ENCODE measurements at regions not wholly inside any gene's neighbourhood (a gene's known extent, or its start where the extent isn't known, plus 50 kb on each side); places are given as distances from the start of the nearest gene placed in this dataset.

GRCh38 chr7:137146552-137147337 lies 196.8 kb downstream of the PTN start:
- Histone ChIP-seq H3K36me3 (ENCODE audit: low read depth) (no peaks in the 10 kb centered on the region), H3K27me3 (ENCODE audit: insufficient read depth, low read depth) (no peaks in the 10 kb centered on the region), H3F3A (ENCODE audit: insufficient read depth, low read depth) (no peaks in the 10 kb centered on the region), H3K4me3 (no peak overlapping the region), H4K20me1 (ENCODE audit: insufficient read depth) (no peaks in the 10 kb centered on the region), H3K9me2 (ENCODE audit: insufficient read depth) (no peaks in the 10 kb centered on the region), H3K9me3 (ENCODE audit: insufficient read depth, low read depth) (no peaks in the 10 kb centered on the region), H3K4me1 (replicated peaks; ENCODE audit: insufficient read depth) (no peaks in the 10 kb centered on the region), H3K79me2 (ENCODE audit: low read depth) (no peaks in the 10 kb centered on the region), H3K4me2 (no peak overlapping the region), H3K27ac (no peak overlapping the region), H2AFZ (no peak overlapping the region)
- intact Hi-C loops (cut with micrococcal nuclease; ENCODE audit: unreplicated experiment), result no loop called here
- ChIA-PET CTCF (no interaction called here), POLR2A (ENCODE audit: unreplicated experiment) (no interaction called here)
- BruUV-seq (replicated peaks), result no TSS peak
- TF ChIP-seq EZH2 (IDR thresholded peaks at IDR 0.05; ENCODE audit: low read depth), result no peak
- TF ChIP-seq CTCF (conservative IDR thresholded peaks at IDR 0.05), result no peak
- no peak for DNase-seq

- Histone ChIP-seq H2AFZ (no peak overlapping the region), H3K9me2 (ENCODE audit: insufficient read depth) (no peaks in the 10 kb centered on the region), H3K36me3 (ENCODE audit: low read depth) (no peaks in the 10 kb centered on the region), H3K9me3 (ENCODE audit: insufficient read depth, low read depth) (no peaks in the 10 kb centered on the region), H3F3A (ENCODE audit: insufficient read depth, low read depth) (no peaks in the 10 kb centered on the region), H3K27me3 (ENCODE audit: insufficient read depth, low read depth) (no peaks in the 10 kb centered on the region), H3K79me2 (ENCODE audit: low read depth) (no peaks in the 10 kb centered on the region), H3K27ac (no peak overlapping the region), H3K4me2 (no peak overlapping the region), H3K4me3 (no peak overlapping the region), H3K4me1 (replicated peaks; ENCODE audit: insufficient read depth) (no peaks in the 10 kb centered on the region), H4K20me1 (ENCODE audit: insufficient read depth) (no peaks in the 10 kb centered on the region)
- TF ChIP-seq EZH2 (IDR thresholded peaks at IDR 0.05; ENCODE audit: low read depth) (no peak), CTCF (conservative IDR thresholded peaks at IDR 0.05) (no peak)
- DNase-seq, result no peak
- intact Hi-C loops (cut with micrococcal nuclease; ENCODE audit: unreplicated experiment), result no loop called here
- no TSS peak for BruUV-seq (replicated peaks)
- CTCF ChIA-PET, result no interaction called here
- POLR2A ChIA-PET (ENCODE audit: unreplicated experiment), result no interaction called here
These were observed 197.5 kb downstream of the PTN start for GRCh38 chr7:137146012-137146455.

- no TSS peak for BruUV-seq (replicated peaks)
- no peaks in the 10 kb centered on the region for H3K9me2 ChIP-seq (ENCODE audit: insufficient read depth)
- H3K4me1 ChIP-seq (replicated peaks; ENCODE audit: insufficient read depth), result no peaks in the 10 kb centered on the region
- no peak overlapping the region for H3K4me2 ChIP-seq
- no peaks in the 10 kb centered on the region for H3K79me2 ChIP-seq (ENCODE audit: low read depth)
- H3K27me3 ChIP-seq (ENCODE audit: insufficient read depth, low read depth), result no peaks in the 10 kb centered on the region
- POLR2A ChIA-PET (ENCODE audit: unreplicated experiment), result no interaction called here
- H3K9me3 ChIP-seq (ENCODE audit: insufficient read depth, low read depth), result no peaks in the 10 kb centered on the region
- no peak for TF ChIP-seq CTCF (conservative IDR thresholded peaks at IDR 0.05)
- TF ChIP-seq EZH2 (IDR thresholded peaks at IDR 0.05; ENCODE audit: low read depth), result no peak
- H2AFZ ChIP-seq, result no peak overlapping the region
- no peak overlapping the region for H3K4me3 ChIP-seq
- DNase-seq, result no peak
- intact Hi-C loops (cut with micrococcal nuclease; ENCODE audit: unreplicated experiment), result no loop called here
- no peaks in the 10 kb centered on the region for H4K20me1 ChIP-seq (ENCODE audit: insufficient read depth)
- no peak overlapping the region for H3K27ac ChIP-seq
- H3K36me3 ChIP-seq (ENCODE audit: low read depth), result no peaks in the 10 kb centered on the region
- H3F3A ChIP-seq (ENCODE audit: insufficient read depth, low read depth), result no peaks in the 10 kb centered on the region
- CTCF ChIA-PET, result no interaction called here
These were observed 201.2 kb downstream of the PTN start for GRCh38 chr7:137142376-137142775.
